Activated CD8-positive, alpha-beta T cell treated with anti-CD3 and anti-CD28 coated beads, Interleukin-2, amount 10 ng/mL, durations not matched to agents 7 days and 5 days (primary cell): ENCODE measurements at regions not wholly inside any gene's neighbourhood (a gene's known extent, or its start where the extent isn't known, plus 50 kb on each side); places are given as distances from the start of the nearest gene placed in this dataset.

Experiments used
- ATAC-seq: fragments of 150-1000 bp; cut with Tn5 transposase; one replicate; pipeline ENCODE4 v1.10.0; 2021; ENCODE audit warnings: moderate library complexity
- CTCF ChIA-PET: fragments of 350-600 bp; sonication (Branson Sonifier 250); formaldehyde crosslinking; loops from one replicate; lab custom pipeline; 2021; ENCODE audit warnings: antibody characterized with exemption; lab: Charles Lee
- POLR2A ChIA-PET: fragments of 350-600 bp; sonication (Branson Sonifier 250); formaldehyde crosslinking; loops from one replicate; lab custom pipeline; 2021; ENCODE audit warnings: antibody characterized with exemption; lab: Charles Lee
- DNase-seq: peaks from one replicate; pipeline ENCODE4 v3.0.0-alpha.2; 2020
- H3K27ac Mint-ChIP-seq: one replicate; pipeline ENCODE4 v1.8.0; 2021; ENCODE audit warnings: mild to moderate bottlenecking, mixed read lengths
- H3K27me3 Mint-ChIP-seq: one replicate; pipeline ENCODE4 v1.8.0; 2021; ENCODE audit warnings: low read depth, mixed read lengths
- H3K36me3 Mint-ChIP-seq: one replicate; pipeline ENCODE4 v1.8.0; 2021; ENCODE audit warnings: low read depth, mixed read lengths
- H3K4me1 Mint-ChIP-seq: one replicate; pipeline ENCODE4 v1.8.0; 2021; ENCODE audit warnings: low read depth, mixed read lengths
- H3K4me3 Mint-ChIP-seq: one replicate; pipeline ENCODE4 v1.8.0; 2021; ENCODE audit warnings: mild to moderate bottlenecking, mixed read lengths
- H3K9me3 Mint-ChIP-seq: one replicate; pipeline ENCODE4 v1.8.0; 2022; ENCODE audit warnings: mixed read lengths; ENCODE audit not compliant: insufficient read depth

GRCh38 chr10:4725917-4726606 lies 99.9 kb upstream of the AKR1E2 start:
- DNase-seq (no peak), ATAC-seq (no peak)
- CTCF ChIA-PET, result interaction anchor here (0.6 kb wide), 1 partner anchor 275 kb away, joined by 3 read pairs; no protein-coding TSS in a partner anchor
- Mint-ChIP-seq H3K36me3 (no peaks in the 10 kb centered on the region), H3K9me3 (no peaks in the 10 kb centered on the region), H3K27ac (no peak overlapping the region), H3K4me1 (no peaks in the 10 kb centered on the region), H3K4me3 (no peak overlapping the region), H3K27me3 (peaks cover 14% of the 10 kb centered on the region)
- POLR2A ChIA-PET, result no interaction called here

- POLR2A ChIA-PET, result no interaction called here
- no peaks in the 10 kb centered on the region for H3K4me1 Mint-ChIP-seq
- ATAC-seq (no peak), DNase-seq (no peak)
- CTCF ChIA-PET, result no interaction called here
- H3K27ac Mint-ChIP-seq, result no peak overlapping the region
- no peaks in the 10 kb centered on the region for H3K9me3 Mint-ChIP-seq
- no peak overlapping the region for H3K4me3 Mint-ChIP-seq
- H3K36me3 Mint-ChIP-seq, result no peaks in the 10 kb centered on the region
- H3K27me3 Mint-ChIP-seq, result peaks cover 20% of the 10 kb centered on the region
Observed at GRCh38 chr10:4723860-4724259, 102.1 kb upstream of the AKR1E2 start.

- Mint-ChIP-seq H3K27ac (no peak overlapping the region), H3K4me3 (no peak overlapping the region), H3K4me1 (no peaks in the 10 kb centered on the region), H3K9me3 (no peaks in the 10 kb centered on the region), H3K36me3 (no peaks in the 10 kb centered on the region), H3K27me3 (peaks cover 15% of the 10 kb centered on the region)
- CTCF ChIA-PET, result no interaction called here
- no peak for DNase-seq
- POLR2A ChIA-PET, result no interaction called here
- ATAC-seq, result no peak
Observed at GRCh38 chr10:4721999-4722753, 103.8 kb upstream of the AKR1E2 start.

- Mint-ChIP-seq H3K36me3 (no peaks in the 10 kb centered on the region), H3K4me1 (no peaks in the 10 kb centered on the region), H3K9me3 (no peaks in the 10 kb centered on the region), H3K27me3 (peaks cover 17% of the 10 kb centered on the region), H3K4me3 (no peak overlapping the region), H3K27ac (no peak overlapping the region)
- ChIA-PET POLR2A (no interaction called here), CTCF (no interaction called here)
- ATAC-seq (no peak), DNase-seq (no peak)
Observed at GRCh38 chr10:4720463-4720862, 105.5 kb upstream of the AKR1E2 start.

DNA sequence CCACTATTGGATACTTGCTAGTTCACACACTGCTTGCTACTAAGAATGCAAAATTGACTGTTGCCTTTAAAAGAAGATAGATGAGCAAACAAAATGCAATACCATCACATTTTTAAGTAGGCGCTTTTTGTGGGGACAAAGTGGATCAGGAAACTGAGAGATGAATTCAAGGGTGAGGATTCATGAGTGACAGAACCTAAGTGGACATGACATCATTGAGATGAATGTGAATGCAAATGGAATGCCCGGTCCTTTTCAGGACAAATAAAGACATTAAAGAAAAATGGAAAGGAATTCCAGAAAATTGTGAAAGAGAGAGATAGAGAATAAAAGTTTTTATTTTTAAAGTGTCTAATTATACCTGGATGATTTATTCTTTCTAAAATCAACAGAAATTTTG lies 106.3 kb upstream of the AKR1E2 start:
- no peaks in the 10 kb centered on the region for H3K36me3 Mint-ChIP-seq
- peaks cover 19% of the 10 kb centered on the region for H3K27me3 Mint-ChIP-seq
- H3K4me1 Mint-ChIP-seq, result no peaks in the 10 kb centered on the region
- H3K4me3 Mint-ChIP-seq, result no peak overlapping the region
- DNase-seq, result no peak
- ATAC-seq, result no peak
- ChIA-PET CTCF (no interaction called here), POLR2A (no interaction called here)
- H3K27ac Mint-ChIP-seq, result no peak overlapping the region
- no peaks in the 10 kb centered on the region for H3K9me3 Mint-ChIP-seq

DNA sequence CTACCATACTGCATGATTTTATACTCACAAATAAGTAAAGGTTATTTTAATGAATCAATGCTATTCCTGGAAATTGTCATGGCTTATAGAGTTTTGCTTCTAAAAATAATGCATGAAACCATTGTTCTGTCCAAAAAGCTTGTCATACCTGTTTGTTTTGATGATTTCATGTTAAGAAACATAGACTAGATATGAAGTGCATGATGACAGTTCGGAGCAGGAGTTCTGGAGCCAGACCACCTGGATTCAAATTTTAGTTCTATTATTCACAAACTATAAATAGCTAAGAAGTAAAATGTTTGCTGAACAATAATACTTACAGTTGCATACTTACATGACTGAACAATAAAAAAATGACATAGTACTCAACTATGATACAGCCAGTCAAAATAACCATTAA lies 107.0 kb upstream of the AKR1E2 start:
- no peak for ATAC-seq
- H3K9me3 Mint-ChIP-seq, result no peaks in the 10 kb centered on the region
- H3K4me1 Mint-ChIP-seq, result no peaks in the 10 kb centered on the region
- H3K4me3 Mint-ChIP-seq, result no peak overlapping the region
- CTCF ChIA-PET, result no interaction called here
- H3K27ac Mint-ChIP-seq, result no peak overlapping the region
- POLR2A ChIA-PET, result no interaction called here
- H3K36me3 Mint-ChIP-seq, result no peaks in the 10 kb centered on the region
- peaks cover 19% of the 10 kb centered on the region for H3K27me3 Mint-ChIP-seq
- no peak for DNase-seq

GRCh38 chr10:4718544-4718943 lies 107.5 kb upstream of the AKR1E2 start:
- H3K9me3 Mint-ChIP-seq, result no peaks in the 10 kb centered on the region
- H3K4me1 Mint-ChIP-seq, result no peaks in the 10 kb centered on the region
- H3K36me3 Mint-ChIP-seq, result no peaks in the 10 kb centered on the region
- ChIA-PET CTCF (no interaction called here), POLR2A (no interaction called here)
- DNase-seq (no peak), ATAC-seq (no peak)
- peaks cover 19% of the 10 kb centered on the region for H3K27me3 Mint-ChIP-seq
- no peak overlapping the region for H3K27ac Mint-ChIP-seq
- no peak overlapping the region for H3K4me3 Mint-ChIP-seq

- Mint-ChIP-seq H3K27ac (no peak overlapping the region), H3K4me1 (no peaks in the 10 kb centered on the region), H3K36me3 (no peaks in the 10 kb centered on the region), H3K4me3 (no peak overlapping the region), H3K27me3 (peaks cover 16% of the 10 kb centered on the region), H3K9me3 (no peaks in the 10 kb centered on the region)
- ChIA-PET CTCF (no interaction called here), POLR2A (no interaction called here)
- DNase-seq, result no peak
- ATAC-seq, result no peak
Observed at GRCh38 chr10:4717670-4718069, 108.3 kb upstream of the AKR1E2 start.

DNA sequence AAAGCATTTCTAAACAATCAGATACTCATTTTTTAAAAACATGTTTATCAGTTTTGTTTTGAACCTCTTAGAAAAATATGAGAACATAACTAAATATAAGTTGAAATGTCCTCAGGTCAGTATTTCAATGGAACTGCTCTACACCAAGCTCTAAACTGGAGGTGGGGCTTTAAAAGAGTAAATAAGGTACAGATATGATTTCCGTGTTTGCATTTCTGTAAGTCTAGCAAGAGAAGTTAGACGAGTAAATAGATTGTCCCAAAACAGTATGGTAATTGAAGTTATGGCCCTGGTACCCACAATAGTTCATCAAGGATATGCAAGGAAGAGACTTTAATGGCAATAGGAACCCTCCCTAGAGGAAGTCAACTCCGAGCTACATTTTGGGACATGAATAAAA lies 115.1 kb upstream of the AKR1E2 start:
- ATAC-seq (no peak), DNase-seq (no peak)
- Mint-ChIP-seq H3K4me3 (no peak overlapping the region), H3K27ac (no peak overlapping the region), H3K4me1 (no peaks in the 10 kb centered on the region), H3K36me3 (no peaks in the 10 kb centered on the region), H3K27me3 (peaks cover 12% of the 10 kb centered on the region), H3K9me3 (no peaks in the 10 kb centered on the region)
- CTCF ChIA-PET, result interaction anchor here (1.2 kb wide), 1 partner anchor 17 kb away, joined by 3 read pairs; no protein-coding TSS in a partner anchor
- POLR2A ChIA-PET, result no interaction called here

DNA sequence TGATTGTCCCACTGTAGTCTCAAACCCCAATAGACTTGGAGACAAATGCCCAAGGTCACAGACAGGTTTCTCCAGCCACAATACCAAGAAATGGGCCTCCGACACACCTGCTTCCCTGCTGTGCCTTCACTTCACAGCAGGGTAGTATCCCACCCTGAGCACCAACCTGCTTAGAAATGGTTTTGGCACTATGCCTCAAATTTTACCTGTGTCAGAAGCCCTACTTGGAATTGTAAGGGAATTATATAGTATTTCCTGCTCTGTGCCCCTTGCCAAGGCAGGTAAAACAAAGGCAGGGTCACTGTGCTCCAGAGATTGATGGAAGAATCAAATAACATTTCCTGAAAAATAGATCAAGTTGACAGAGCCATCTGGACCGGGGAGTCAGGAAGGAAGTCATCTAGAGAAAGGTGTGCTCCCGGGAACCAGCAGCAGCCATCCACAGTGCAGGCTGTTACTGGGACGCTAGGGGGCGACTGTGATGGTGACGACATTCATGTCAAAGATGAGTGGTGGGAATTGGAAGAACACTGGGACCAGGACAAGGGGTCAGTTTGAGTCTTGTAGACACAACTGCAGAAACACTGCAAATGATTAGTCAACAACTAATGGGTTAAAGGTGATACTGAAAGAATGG lies 117.8 kb upstream of the AKR1E2 start:
- Mint-ChIP-seq H3K27ac (no peak overlapping the region), H3K36me3 (no peaks in the 10 kb centered on the region), H3K9me3 (no peaks in the 10 kb centered on the region), H3K4me1 (peaks cover 4% of the 10 kb centered on the region), H3K4me3 (no peak overlapping the region), H3K27me3 (peaks cover 15% of the 10 kb centered on the region)
- ChIA-PET CTCF (no interaction called here), POLR2A (no interaction called here)
- DNase-seq, result no peak
- no peak for ATAC-seq

GRCh38 chr10:4707221-4707620 lies 118.8 kb upstream of the AKR1E2 start:
- H3K27me3 Mint-ChIP-seq, result peaks cover 17% of the 10 kb centered on the region
- ATAC-seq, result no peak
- CTCF ChIA-PET, result no interaction called here

GRCh38 chr10:4704034-4704545 lies 121.9 kb upstream of the AKR1E2 start:
- Mint-ChIP-seq H3K4me1 (peaks cover 4% of the 10 kb centered on the region), H3K27ac (no peak overlapping the region), H3K9me3 (no peaks in the 10 kb centered on the region), H3K27me3 (peaks cover 29% of the 10 kb centered on the region), H3K4me3 (no peak overlapping the region), H3K36me3 (no peaks in the 10 kb centered on the region)
- POLR2A ChIA-PET, result no interaction called here
- no peak for ATAC-seq
- CTCF ChIA-PET, result no interaction called here
- no peak for DNase-seq

More at GRCh38 chr10:4707221-4707620, 118.8 kb upstream of the AKR1E2 start:
- Mint-ChIP-seq H3K27ac (no peak overlapping the region), H3K4me1 (peaks cover 4% of the 10 kb centered on the region), H3K4me3 (no peak overlapping the region), H3K36me3 (no peaks in the 10 kb centered on the region), H3K9me3 (no peaks in the 10 kb centered on the region)
- POLR2A ChIA-PET, result no interaction called here
- DNase-seq, result no peak
